Thoracic aorta (tissue), 2 donors: ENCODE measurements at regions not wholly inside any gene's neighbourhood (a gene's known extent, or its start where the extent isn't known, plus 50 kb on each side); places are given as distances from the start of the nearest gene placed in this dataset.

Experiments
- ATAC-seq: fragments of 150-250 bp; one replicate; pipeline ENCODE4 v1.8.0; 2017; ENCODE audit warnings: low read depth; ENCODE audit not compliant: insufficient number of reproducible peaks, low FRiP score
- DNase-seq: peaks from one replicate; pipeline ENCODE4 v3.0.0-alpha.2; 2020; ENCODE audit warnings: low spot score
- H3K27ac ChIP-seq, 2 donors: fragments of 200-600 bp; sonication (generic); 1 replicate in 1 of 2; 2 replicates in 1 of 2; pipeline ENCODE4 v1.5.1; 2016; ENCODE audit warnings: mild to moderate bottlenecking in 2 of 2, moderate library complexity in 2 of 2
- H3K27me3 ChIP-seq: fragments of 200-600 bp; sonication (generic); replicated peaks from 2 replicates; pipeline ENCODE4 v1.6.0; 2016; ENCODE audit warnings: mild to moderate bottlenecking; ENCODE audit not compliant: insufficient read depth
- H3K36me3 ChIP-seq: fragments of 200-600 bp; sonication (generic); one replicate; pipeline ENCODE4 v1.5.1; 2016
- H3K4me1 ChIP-seq, 2 donors: fragments of 200-600 bp; sonication (generic); 1 replicate in 1 of 2; 2 replicates in 1 of 2; pipeline versions ENCODE4 v1.5.1 to v1.6.0; 2016; ENCODE audit warnings: low read depth in 2 of 2, mild to moderate bottlenecking in 1 of 2; ENCODE audit not compliant: control insufficient read depth in 1 of 2
- H3K4me3 ChIP-seq: fragments of 200-600 bp; sonication (generic); 2 replicates; pipeline ENCODE4 v1.5.1; 2016; ENCODE audit warnings: mild to moderate bottlenecking
- H3K9me3 ChIP-seq: fragments of 200-600 bp; sonication (generic); 2 replicates; pipeline ENCODE4 v1.5.1; 2016
- TF ChIP-seq, protein P1 (sequence below): fragments of 200-600 bp; sonication (generic); IDR thresholded peaks from one replicate; pipeline ENCODE4 v1.5.1; 2019; ENCODE audit warnings: antibody characterized with exemption

DNA sequence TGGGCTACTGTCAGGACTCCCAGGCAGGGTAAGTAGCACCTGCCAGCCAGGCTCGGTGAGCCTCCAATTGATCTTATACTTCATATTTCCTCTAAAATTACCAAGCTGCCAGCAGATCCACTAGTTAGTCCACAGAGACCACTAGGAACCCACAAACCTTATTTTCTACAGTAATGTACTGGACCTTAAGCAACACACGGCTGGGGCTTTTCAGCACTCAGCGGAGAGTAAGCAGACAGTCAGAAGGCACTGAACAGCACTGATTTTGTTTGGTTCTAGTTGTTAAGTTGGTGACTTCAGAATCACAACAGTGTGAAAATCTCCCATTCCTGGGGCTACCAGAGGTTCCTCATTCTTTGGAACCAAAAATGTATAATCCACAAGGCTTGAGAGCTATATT is 56.1 kb downstream of the MRPL57 start:
- Histone ChIP-seq H3K9me3 (no peaks in the 10 kb centered on the region), H3K4me1 (no peaks in the 10 kb centered on the region), H3K36me3 (no peaks in the 10 kb centered on the region), H3K4me3 (peak overlapping the region; percentile 44), H3K27me3 (no peaks in the 10 kb centered on the region), H3K27ac (no peak overlapping the region)
- ATAC-seq (no peak), DNase-seq (no peak)
- TF ChIP-seq, protein P1, sequence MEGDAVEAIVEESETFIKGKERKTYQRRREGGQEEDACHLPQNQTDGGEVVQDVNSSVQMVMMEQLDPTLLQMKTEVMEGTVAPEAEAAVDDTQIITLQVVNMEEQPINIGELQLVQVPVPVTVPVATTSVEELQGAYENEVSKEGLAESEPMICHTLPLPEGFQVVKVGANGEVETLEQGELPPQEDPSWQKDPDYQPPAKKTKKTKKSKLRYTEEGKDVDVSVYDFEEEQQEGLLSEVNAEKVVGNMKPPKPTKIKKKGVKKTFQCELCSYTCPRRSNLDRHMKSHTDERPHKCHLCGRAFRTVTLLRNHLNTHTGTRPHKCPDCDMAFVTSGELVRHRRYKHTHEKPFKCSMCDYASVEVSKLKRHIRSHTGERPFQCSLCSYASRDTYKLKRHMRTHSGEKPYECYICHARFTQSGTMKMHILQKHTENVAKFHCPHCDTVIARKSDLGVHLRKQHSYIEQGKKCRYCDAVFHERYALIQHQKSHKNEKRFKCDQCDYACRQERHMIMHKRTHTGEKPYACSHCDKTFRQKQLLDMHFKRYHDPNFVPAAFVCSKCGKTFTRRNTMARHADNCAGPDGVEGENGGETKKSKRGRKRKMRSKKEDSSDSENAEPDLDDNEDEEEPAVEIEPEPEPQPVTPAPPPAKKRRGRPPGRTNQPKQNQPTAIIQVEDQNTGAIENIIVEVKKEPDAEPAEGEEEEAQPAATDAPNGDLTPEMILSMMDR, result no peak

DNA sequence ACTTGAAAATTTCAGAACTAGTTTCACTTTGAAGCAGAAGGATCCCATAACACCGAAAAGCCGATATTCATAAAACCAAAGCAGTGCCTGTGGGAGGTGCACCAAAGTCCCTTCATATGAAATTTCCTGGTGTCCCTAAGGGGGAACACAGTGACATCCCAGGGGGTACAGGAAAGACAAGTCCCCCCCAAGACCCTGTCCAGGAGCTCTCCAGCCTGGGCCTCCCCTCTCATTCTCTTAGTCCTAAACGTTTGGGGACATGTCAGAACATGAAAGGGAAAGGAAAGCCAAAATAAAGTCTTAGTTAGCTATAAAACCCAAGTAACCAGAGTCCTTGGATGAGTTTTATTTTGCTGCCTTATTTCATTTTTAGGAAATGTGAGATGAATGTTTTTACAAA is 56.6 kb downstream of the MRPL57 start:
- TF ChIP-seq, protein P1, result no peak
- Histone ChIP-seq H3K27ac (no peak overlapping the region), H3K4me3 (peak overlapping the region; percentile 44), H3K4me1 (no peaks in the 10 kb centered on the region), H3K27me3 (no peaks in the 10 kb centered on the region), H3K36me3 (no peaks in the 10 kb centered on the region), H3K9me3 (no peaks in the 10 kb centered on the region)
- no peak for DNase-seq
- no peak for ATAC-seq

DNA sequence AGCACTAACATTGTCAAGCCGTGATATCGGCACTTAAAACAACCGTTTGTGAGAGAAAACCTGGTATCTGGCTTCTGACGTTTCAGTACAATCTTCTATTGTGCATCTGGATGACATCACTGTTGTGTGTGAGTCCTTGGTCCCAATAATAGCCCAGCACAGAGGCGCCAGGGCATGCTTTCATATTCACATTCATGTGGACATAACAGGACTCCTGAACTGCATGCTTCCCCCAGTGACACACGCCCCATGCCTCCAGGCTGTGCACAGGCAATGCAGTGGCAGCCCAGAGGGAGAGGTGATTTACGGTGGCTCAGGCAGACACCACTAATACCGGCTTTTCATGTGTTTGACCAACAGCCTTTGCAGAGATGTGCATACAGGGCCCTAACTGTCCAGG is 58.1 kb downstream of the MRPL57 start:
- ATAC-seq, result no peak
- H3K9me3 ChIP-seq, result no peaks in the 10 kb centered on the region
- no peaks in the 10 kb centered on the region for H3K36me3 ChIP-seq
- TF ChIP-seq, protein P1, result no peak
- H3K27me3 ChIP-seq, result no peaks in the 10 kb centered on the region
- no peak for DNase-seq
- peak overlapping the region; percentile 0 for H3K4me3 ChIP-seq
- no peaks in the 10 kb centered on the region for H3K4me1 ChIP-seq
- H3K27ac ChIP-seq, result no peak overlapping the region

DNA sequence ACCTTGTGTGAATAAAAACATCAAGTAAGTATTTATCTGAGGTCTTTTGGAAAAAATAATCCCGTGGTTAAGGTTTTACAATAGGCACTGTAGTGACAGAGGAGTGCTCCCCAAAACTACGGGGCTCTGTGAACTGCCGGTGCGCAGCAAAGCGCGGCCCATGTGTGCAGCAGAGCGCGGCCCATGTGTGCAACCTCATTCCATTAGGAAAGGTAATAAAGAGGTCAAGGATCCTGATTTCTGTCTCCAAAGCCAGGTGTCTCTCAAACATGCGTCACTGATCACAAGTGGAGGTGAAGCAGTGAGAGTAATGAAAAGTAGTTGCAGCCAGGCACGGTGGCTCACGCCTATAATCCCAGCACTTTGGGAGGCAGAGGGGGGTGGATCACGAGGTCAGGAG is 58.7 kb downstream of the MRPL57 start:
- H3K9me3 ChIP-seq, result no peaks in the 10 kb centered on the region
- H3K36me3 ChIP-seq, result no peaks in the 10 kb centered on the region
- TF ChIP-seq, protein P1, result no peak
- no peak overlapping the region for H3K27ac ChIP-seq
- ATAC-seq, result no peak
- H3K4me3 ChIP-seq, result no peak overlapping the region
- no peaks in the 10 kb centered on the region for H3K27me3 ChIP-seq
- no peak for DNase-seq
- H3K4me1 ChIP-seq, result no peaks in the 10 kb centered on the region

DNA sequence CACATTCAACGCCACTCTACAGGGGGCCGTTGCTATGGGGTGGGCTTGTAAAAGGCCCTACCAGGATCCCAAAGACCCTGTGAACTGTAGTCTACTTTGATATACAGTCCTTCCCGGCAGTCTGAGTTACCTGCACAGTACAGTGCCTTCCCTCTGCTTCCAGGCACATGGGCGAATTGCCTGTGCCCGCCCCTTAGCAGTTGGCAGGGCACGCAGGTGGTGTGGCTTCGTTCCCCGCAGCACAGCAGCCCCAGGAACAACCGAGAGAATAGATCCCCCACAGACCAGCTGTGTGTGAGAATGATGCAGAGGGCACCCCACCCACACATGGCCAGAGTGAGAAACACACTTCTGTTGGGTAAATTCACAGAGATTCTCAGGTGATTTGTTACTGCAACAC is 60.6 kb downstream of the MRPL57 start:
- H3K4me1 ChIP-seq, result no peaks in the 10 kb centered on the region
- DNase-seq, result no peak
- no peak for ATAC-seq
- H3K9me3 ChIP-seq, result no peaks in the 10 kb centered on the region
- no peak overlapping the region for H3K27ac ChIP-seq
- no peaks in the 10 kb centered on the region for H3K27me3 ChIP-seq
- no peak overlapping the region for H3K4me3 ChIP-seq
- TF ChIP-seq, protein P1, result no peak
- no peaks in the 10 kb centered on the region for H3K36me3 ChIP-seq
